NCI-H187 treated with DMSO at 0.1 percent for 48 hours (cell line): ENCODE measurements at regions not wholly inside any gene's neighbourhood (a gene's known extent, or its start where the extent isn't known, plus 50 kb on each side); places are given as distances from the start of the nearest gene placed in this dataset.

Experiments used
- DNase-seq: peaks from one replicate; lab custom pipeline; 2025; lab: John Stamatoyannopoulos, UW

GRCh38 chr3:127033171-127033570 lies 50.3 kb downstream of the PLXNA1 start:
- DNase-seq = no peak

- DNase-seq = no peak
These were observed 50.9 kb downstream of the PLXNA1 start for GRCh38 chr3:127033786-127034185.

GRCh38 chr3:127034195-127034989 lies 51.5 kb downstream of the PLXNA1 start:
- no peak for DNase-seq

- DNase-seq = no peak
These were observed 52.2 kb downstream of the PLXNA1 start for GRCh38 chr3:127034990-127035652.

GRCh38 chr3:127035677-127036076 lies 52.8 kb downstream of the PLXNA1 start:
- no peak for DNase-seq

GRCh38 chr3:127036209-127037020 lies 53.5 kb downstream of the PLXNA1 start:
- DNase-seq = no peak

GRCh38 chr3:127037021-127037400 lies 54.1 kb downstream of the PLXNA1 start:
- DNase-seq = no peak

- no peak for DNase-seq
These were observed 54.5 kb downstream of the PLXNA1 start for GRCh38 chr3:127037418-127037841.

- no peak for DNase-seq
These were observed 55.1 kb downstream of the PLXNA1 start for GRCh38 chr3:127037971-127038446.

- DNase-seq = no peak
These were observed 55.6 kb downstream of the PLXNA1 start for GRCh38 chr3:127038466-127038865.

- no peak for DNase-seq
These were observed 56.1 kb downstream of the PLXNA1 start for GRCh38 chr3:127038923-127039581.

- no peak for DNase-seq
These were observed 56.8 kb downstream of the PLXNA1 start for GRCh38 chr3:127039719-127040118.

- DNase-seq = no peak
These were observed 57.3 kb downstream of the PLXNA1 start for GRCh38 chr3:127040216-127040615.

- DNase-seq = no peak
These were observed 58.4 kb downstream of the PLXNA1 start for GRCh38 chr3:127041264-127041820.

- DNase-seq = no peak
These were observed 59.0 kb downstream of the PLXNA1 start for GRCh38 chr3:127041933-127042332.

- DNase-seq = no peak
These were observed 59.7 kb downstream of the PLXNA1 start for GRCh38 chr3:127042634-127043033.

GRCh38 chr3:127043041-127043641 lies 60.2 kb downstream of the PLXNA1 start:
- no peak for DNase-seq

GRCh38 chr3:127043731-127044510 lies 61.0 kb downstream of the PLXNA1 start:
- DNase-seq = no peak

GRCh38 chr3:127044996-127045395 lies 62.1 kb downstream of the PLXNA1 start:
- no peak for DNase-seq

- DNase-seq = no peak
These were observed 62.6 kb downstream of the PLXNA1 start for GRCh38 chr3:127045435-127046045.
